ENCODE measurements at regions not wholly inside any gene's neighbourhood (a gene's known extent, or its start where the extent isn't known, plus 50 kb on each side); places are given as distances from the start of the nearest gene placed in this dataset.

GRCh38 chr13:31052478-31052877 lies 109.2 kb downstream of the HSPH1 start:
- TF ChIP-seq, protein P1, sequence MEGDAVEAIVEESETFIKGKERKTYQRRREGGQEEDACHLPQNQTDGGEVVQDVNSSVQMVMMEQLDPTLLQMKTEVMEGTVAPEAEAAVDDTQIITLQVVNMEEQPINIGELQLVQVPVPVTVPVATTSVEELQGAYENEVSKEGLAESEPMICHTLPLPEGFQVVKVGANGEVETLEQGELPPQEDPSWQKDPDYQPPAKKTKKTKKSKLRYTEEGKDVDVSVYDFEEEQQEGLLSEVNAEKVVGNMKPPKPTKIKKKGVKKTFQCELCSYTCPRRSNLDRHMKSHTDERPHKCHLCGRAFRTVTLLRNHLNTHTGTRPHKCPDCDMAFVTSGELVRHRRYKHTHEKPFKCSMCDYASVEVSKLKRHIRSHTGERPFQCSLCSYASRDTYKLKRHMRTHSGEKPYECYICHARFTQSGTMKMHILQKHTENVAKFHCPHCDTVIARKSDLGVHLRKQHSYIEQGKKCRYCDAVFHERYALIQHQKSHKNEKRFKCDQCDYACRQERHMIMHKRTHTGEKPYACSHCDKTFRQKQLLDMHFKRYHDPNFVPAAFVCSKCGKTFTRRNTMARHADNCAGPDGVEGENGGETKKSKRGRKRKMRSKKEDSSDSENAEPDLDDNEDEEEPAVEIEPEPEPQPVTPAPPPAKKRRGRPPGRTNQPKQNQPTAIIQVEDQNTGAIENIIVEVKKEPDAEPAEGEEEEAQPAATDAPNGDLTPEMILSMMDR (IDR thresholded peaks at IDR 0.05; ENCODE audit: borderline replicate concordance, extremely low read depth, low read length, poor library complexity, severe bottlenecking) = no peak
- no peak for TF ChIP-seq EZH2 (IDR thresholded peaks at IDR 0.05; ENCODE audit: borderline replicate concordance, low read depth, low read length, severe bottlenecking)
